ENCODE measurements at regions not wholly inside any gene's neighbourhood (a gene's known extent, or its start where the extent isn't known, plus 50 kb on each side); places are given as distances from the start of the nearest gene placed in this dataset.

GRCh38 chr1:34398241-34398915, 221.7 kb downstream of the C1orf94 start:
- Histone ChIP-seq H3K4me3 (replicated peaks in 1 of 4; ENCODE audit: control extremely low read depth in 1 of 4, insufficient read depth in 1 of 4, low read depth in 3 of 4, low read length in 4 of 4) (no peak overlapping the region), H3K9me3 (ENCODE audit: control insufficient read depth, insufficient read depth, low read depth, low read length) (no peaks in the 10 kb centered on the region), H4K20me1 (ENCODE audit: control insufficient read depth, extremely low read depth, insufficient read depth, low read length) (no peaks in the 10 kb centered on the region), H3K27ac (ENCODE audit: insufficient read depth, low read length) (no peak overlapping the region), H2AFZ (ENCODE audit: low read length) (no peak overlapping the region), H3K4me2 (ENCODE audit: extremely low read depth, insufficient read depth, low read length) (no peak overlapping the region), H3K79me2 (ENCODE audit: control insufficient read depth, insufficient read depth, low read length) (no peaks in the 10 kb centered on the region), H3K36me3 (ENCODE audit: control insufficient read depth, insufficient read depth, low read length) (no peaks in the 10 kb centered on the region), H3K4me1 (ENCODE audit: control insufficient read depth, extremely low read depth, insufficient read depth, low read length) (no peaks in the 10 kb centered on the region), H3K27me3 (ENCODE audit: control insufficient read depth, insufficient read depth, low read length) (no peaks in the 10 kb centered on the region), H3K9ac (ENCODE audit: insufficient read depth, low read length) (no peak overlapping the region)
- no peak for TF ChIP-seq CTCF (conservative IDR thresholded peaks at IDR 0.05 in 1 of 2, IDR thresholded peaks at IDR 0.05 in 1 of 2; ENCODE audit: low read depth in 1 of 2, low read length in 2 of 2)
- TF ChIP-seq EZH2 (IDR thresholded peaks at IDR 0.05; ENCODE audit: low read length, missing control alignments) = no peak
- no peak for DNase-seq (ENCODE audit: low read depth in 2 of 2)

- H3K9me3 ChIP-seq (ENCODE audit: control insufficient read depth, insufficient read depth, low read depth, low read length) = no peaks in the 10 kb centered on the region
- H2AFZ ChIP-seq (ENCODE audit: low read length) = no peak overlapping the region
- H3K79me2 ChIP-seq (ENCODE audit: control insufficient read depth, insufficient read depth, low read length) = no peaks in the 10 kb centered on the region
- no peak for TF ChIP-seq EZH2 (IDR thresholded peaks at IDR 0.05; ENCODE audit: low read length, missing control alignments)
- TF ChIP-seq CTCF (conservative IDR thresholded peaks at IDR 0.05 in 1 of 2, IDR thresholded peaks at IDR 0.05 in 1 of 2; ENCODE audit: low read depth in 1 of 2, low read length in 2 of 2) = no peak
- DNase-seq (ENCODE audit: low read depth in 2 of 2) = no peak
- H3K36me3 ChIP-seq (ENCODE audit: control insufficient read depth, insufficient read depth, low read length) = no peaks in the 10 kb centered on the region
- no peaks in the 10 kb centered on the region for H3K27me3 ChIP-seq (ENCODE audit: control insufficient read depth, insufficient read depth, low read length)
- no peak overlapping the region for H3K9ac ChIP-seq (ENCODE audit: insufficient read depth, low read length)
- no peak overlapping the region for H3K27ac ChIP-seq (ENCODE audit: insufficient read depth, low read length)
- H3K4me1 ChIP-seq (ENCODE audit: control insufficient read depth, extremely low read depth, insufficient read depth, low read length) = no peaks in the 10 kb centered on the region
- no peaks in the 10 kb centered on the region for H4K20me1 ChIP-seq (ENCODE audit: control insufficient read depth, extremely low read depth, insufficient read depth, low read length)
- H3K4me2 ChIP-seq (ENCODE audit: extremely low read depth, insufficient read depth, low read length) = no peak overlapping the region
- H3K4me3 ChIP-seq (replicated peaks in 1 of 4; ENCODE audit: control extremely low read depth in 1 of 4, insufficient read depth in 1 of 4, low read depth in 3 of 4, low read length in 4 of 4) = no peak overlapping the region
Measured at GRCh38 chr1:34398916-34399275, 222.2 kb downstream of the C1orf94 start.

GRCh38 chr1:34400675-34401074, 224.0 kb downstream of the C1orf94 start:
- no peaks in the 10 kb centered on the region for H3K4me1 ChIP-seq (ENCODE audit: control insufficient read depth, extremely low read depth, insufficient read depth, low read length)
- no peak overlapping the region for H3K9ac ChIP-seq (ENCODE audit: insufficient read depth, low read length)
- no peaks in the 10 kb centered on the region for H3K36me3 ChIP-seq (ENCODE audit: control insufficient read depth, insufficient read depth, low read length)
- TF ChIP-seq CTCF (conservative IDR thresholded peaks at IDR 0.05 in 1 of 2, IDR thresholded peaks at IDR 0.05 in 1 of 2; ENCODE audit: low read depth in 1 of 2, low read length in 2 of 2) = no peak
- TF ChIP-seq EZH2 (IDR thresholded peaks at IDR 0.05; ENCODE audit: low read length, missing control alignments) = no peak
- no peak overlapping the region for H3K27ac ChIP-seq (ENCODE audit: insufficient read depth, low read length)
- H2AFZ ChIP-seq (ENCODE audit: low read length) = no peak overlapping the region
- no peak for DNase-seq (ENCODE audit: low read depth in 2 of 2)
- no peak overlapping the region for H3K4me3 ChIP-seq (replicated peaks in 1 of 4; ENCODE audit: control extremely low read depth in 1 of 4, insufficient read depth in 1 of 4, low read depth in 3 of 4, low read length in 4 of 4)
- no peaks in the 10 kb centered on the region for H4K20me1 ChIP-seq (ENCODE audit: control insufficient read depth, extremely low read depth, insufficient read depth, low read length)
- no peaks in the 10 kb centered on the region for H3K9me3 ChIP-seq (ENCODE audit: control insufficient read depth, insufficient read depth, low read depth, low read length)
- H3K4me2 ChIP-seq (ENCODE audit: extremely low read depth, insufficient read depth, low read length) = no peak overlapping the region
- no peaks in the 10 kb centered on the region for H3K27me3 ChIP-seq (ENCODE audit: control insufficient read depth, insufficient read depth, low read length)
- no peaks in the 10 kb centered on the region for H3K79me2 ChIP-seq (ENCODE audit: control insufficient read depth, insufficient read depth, low read length)
